Small intestine (tissue), 7 donors: ENCODE measurements at regions not wholly inside any gene's neighbourhood (a gene's known extent, or its start where the extent isn't known, plus 50 kb on each side); places are given as distances from the start of the nearest gene placed in this dataset.
A peak's percentile ranks its signal among the peaks of the same experiment; 100 is the strongest.
"Not testable (repeated sequence)": the region's sequence is repeated elsewhere in the genome, so short reads cannot be mapped to it uniquely, and the experiment has no call there.

Source experiments
- DNase-seq, 2 donors: peaks; one replicate each; pipeline versions ENCODE4 v3.0.0 to v3.0.0-alpha.2; 2013
- FAIRE-seq: peaks from 2 replicates; lab custom pipeline; 2012; peaks lifted over from hg19 to GRCh38; lab: Jason Lieb, UNC
- H3K27ac ChIP-seq, 3 donors: one replicate each; pipeline ENCODE4 v1.5.1; 2013; ENCODE audit warnings: low read length in 2 of 3, mild to moderate bottlenecking in 2 of 3, control low read depth in 1 of 3, inconsistent platforms in 1 of 3, low read depth in 1 of 3, moderate library complexity in 1 of 3
- H3K27me3 ChIP-seq, 3 donors: one replicate each; pipeline ENCODE4 v1.6.1; 2013; ENCODE audit warnings: low read length in 3 of 3, inconsistent platforms in 1 of 3; ENCODE audit not compliant: control insufficient read depth in 3 of 3, insufficient read depth in 3 of 3
- H3K36me3 ChIP-seq, 3 donors: one replicate each; pipeline ENCODE4 v1.6.1; 2013; ENCODE audit warnings: low read length in 3 of 3, inconsistent platforms in 1 of 3, low read depth in 1 of 3, mild to moderate bottlenecking in 1 of 3, moderate library complexity in 1 of 3; ENCODE audit not compliant: control insufficient read depth in 3 of 3, insufficient read depth in 2 of 3
- H3K4me1 ChIP-seq, 3 donors: one replicate each; pipeline ENCODE4 v1.6.1; 2013; ENCODE audit warnings: low read length in 2 of 3, inconsistent platforms in 1 of 3, low read depth in 1 of 3, mild to moderate bottlenecking in 1 of 3, moderate library complexity in 1 of 3; ENCODE audit not compliant: control insufficient read depth in 3 of 3, insufficient read depth in 2 of 3
- H3K4me3 ChIP-seq, 3 donors: one replicate each; pipeline ENCODE4 v1.5.1; 2013; ENCODE audit warnings: low read length in 3 of 3, control low read depth in 1 of 3, inconsistent platforms in 1 of 3, low read depth in 1 of 3, mild to moderate bottlenecking in 1 of 3, moderate library complexity in 1 of 3
- H3K9me3 ChIP-seq, 2 donors: one replicate each; pipeline ENCODE4 v1.6.1; 2013; ENCODE audit warnings: low read depth in 1 of 2, low read length in 1 of 2; ENCODE audit not compliant: control insufficient read depth in 2 of 2, insufficient read depth in 1 of 2
- WGBS, 3 donors: extraction: QIAGEN DNeasy Blood & Tissue Kit; methylation state at CpG; one replicate each; pipeline ENCODE4 v1.1.7; 2013; 5-methylcytosine and 5-hydroxymethylcytosine counted together
- donor health status: healthy with polysubstance abuse.
- donor health status: control.
- donor health status: control.
- donor health status: Bipolar disorder and iron deficiency.
- donor health status: healthy.

- not testable (repeated sequence) for H3K27me3 ChIP-seq, H3K4me1 ChIP-seq, H3K27ac ChIP-seq, H3K9me3 ChIP-seq, H3K36me3 ChIP-seq, FAIRE-seq, H3K4me3 ChIP-seq
- WGBS, 3 donors = no CpG with 5 or more reads among the region's 1 CpG
- DNase-seq = peak in 1 of 2 donors; percentile 0
These were observed 1159.8 kb upstream of the TPTE start for GRCh38 chr21:9361615-9362014.

- not testable (repeated sequence) for H3K4me3 ChIP-seq, H3K4me1 ChIP-seq, H3K27me3 ChIP-seq, H3K27ac ChIP-seq, H3K36me3 ChIP-seq, H3K9me3 ChIP-seq, FAIRE-seq
- peak in 1 of 2 donors; percentile 0 for DNase-seq
- 80 to 83% (median 82%) methylated on average over 7 of the region's 7 CpGs for WGBS, 3 donors
These were observed 1159.1 kb upstream of the TPTE start for GRCh38 chr21:9362309-9362708.

- H3K27ac ChIP-seq = not testable (repeated sequence)
These were observed 1155.6 kb upstream of the TPTE start for GRCh38 chr21:9365815-9366214.

DNA sequence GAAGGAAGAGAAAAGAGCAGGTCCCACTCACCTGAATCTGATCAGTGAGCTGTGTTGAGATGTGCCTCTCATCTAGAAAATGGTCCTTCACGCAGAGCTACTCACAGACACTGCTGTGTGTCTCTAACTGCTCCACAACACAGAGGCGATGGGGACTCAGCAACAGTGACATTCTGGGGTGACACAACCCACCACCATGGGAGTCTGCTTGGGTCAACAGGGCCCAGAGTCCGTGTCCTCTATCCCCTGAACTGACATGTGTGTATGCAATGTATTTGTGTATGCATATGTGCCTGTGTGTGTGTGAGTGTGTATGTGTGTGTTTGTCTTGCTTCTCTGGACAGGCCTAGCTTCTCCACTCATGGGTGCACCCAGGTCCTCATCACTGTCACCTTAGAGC is 1154.8 kb upstream of the TPTE start:
- not testable (repeated sequence) for H3K4me1 ChIP-seq, H3K27ac ChIP-seq, FAIRE-seq, H3K36me3 ChIP-seq, H3K9me3 ChIP-seq, H3K4me3 ChIP-seq, H3K27me3 ChIP-seq, DNase-seq
- WGBS, 3 donors = 64 to 100% (median 92%) methylated on average over 1 to 3 of the region's 3 CpGs

More at GRCh38 chr21:9365815-9366214, 1155.6 kb upstream of the TPTE start:
- H3K9me3 ChIP-seq, H3K36me3 ChIP-seq, H3K4me3 ChIP-seq, H3K27me3 ChIP-seq, H3K4me1 ChIP-seq, DNase-seq, FAIRE-seq: not testable (repeated sequence)
- WGBS, 3 donors = 65 to 70% (median 70%) methylated on average over 2 of the region's 5 CpGs
